HCT116 (cell line): ENCODE measurements at regions not wholly inside any gene's neighbourhood (a gene's known extent, or its start where the extent isn't known, plus 50 kb on each side); places are given as distances from the start of the nearest gene placed in this dataset.

Source experiments
- CBX3 ChIP-seq: IDR thresholded peaks from 2 replicates; pipeline ENCODE4 v1.6.1; 2012; ENCODE audit warnings: low read depth
- CEBPB ChIP-seq: IDR thresholded peaks from 2 replicates; pipeline ENCODE4 v1.6.1; 2012; ENCODE audit warnings: low read depth
- EGR1 ChIP-seq: IDR thresholded peaks from 2 replicates; pipeline ENCODE4 v1.6.1; 2012; ENCODE audit warnings: low read depth
- EZH2 ChIP-seq: fragments of 200-600 bp; sonication (generic); IDR thresholded peaks from 2 replicates; pipeline ENCODE4 v1.6.1; 2017; ENCODE audit warnings: antibody characterized with exemption, mixed run types
- POLR2A ChIP-seq: IDR thresholded peaks from 2 replicates; pipeline ENCODE4 v1.7.0; 2011; ENCODE audit warnings: borderline replicate concordance; ENCODE audit not compliant: insufficient read depth, insufficient read length; ENCODE audit errors: extremely low read depth
- POLR2AphosphoS5 ChIP-seq: IDR thresholded peaks from 2 replicates; pipeline ENCODE4 v1.6.1; 2011; ENCODE audit warnings: mild to moderate bottlenecking, low read depth, low read length, moderate library complexity
- SIN3A ChIP-seq: IDR thresholded peaks from 2 replicates; pipeline ENCODE4 v1.6.1; 2012; ENCODE audit warnings: low read depth
- SP1 ChIP-seq: IDR thresholded peaks from 2 replicates; pipeline ENCODE4 v1.6.1; 2012; ENCODE audit warnings: low read depth
- TCF7L2 ChIP-seq: IDR thresholded peaks from 2 replicates; pipeline ENCODE4 v1.7.0; 2011; ENCODE audit warnings: borderline replicate concordance, inconsistent platforms; ENCODE audit not compliant: insufficient read depth, insufficient read length; ENCODE audit errors: extremely low read depth
- ZNF274 ChIP-seq: fragments of 200-500 bp; sonication (Bioruptor generic); IDR thresholded peaks from 2 replicates; pipeline ENCODE4 v1.6.1; 2014; ENCODE audit warnings: mild to moderate bottlenecking, low read depth, low read length, inconsistent platforms
- TF ChIP-seq, protein P1 (sequence below): IDR thresholded peaks from 2 replicates; pipeline ENCODE4 v1.6.1; 2012; ENCODE audit warnings: low read depth
- TF ChIP-seq, protein P2 (sequence below), 3 experiments: fragments of 200-600 bp in 1 of 3; sonication (generic) in 1 of 3; IDR thresholded peaks in 2 of 3; conservative IDR thresholded peaks in 1 of 3; 2 replicates each; pipeline ENCODE4 v1.5.1; 2012 to 2017; ENCODE audit warnings: low read depth in 2 of 3, low read length in 2 of 3, antibody characterized with exemption in 1 of 3, borderline replicate concordance in 1 of 3, control low read depth in 1 of 3, mild to moderate bottlenecking in 1 of 3, mixed read lengths in 1 of 3, mixed run types in 1 of 3, moderate library complexity in 1 of 3; ENCODE audit not compliant: insufficient read depth in 1 of 3
- TF ChIP-seq, protein P3 (sequence below): IDR thresholded peaks from 2 replicates; pipeline ENCODE4 v1.6.1; 2012
- TF ChIP-seq, protein P4 (sequence below): IDR thresholded peaks from 2 replicates; pipeline ENCODE4 v1.6.1; 2012

DNA sequence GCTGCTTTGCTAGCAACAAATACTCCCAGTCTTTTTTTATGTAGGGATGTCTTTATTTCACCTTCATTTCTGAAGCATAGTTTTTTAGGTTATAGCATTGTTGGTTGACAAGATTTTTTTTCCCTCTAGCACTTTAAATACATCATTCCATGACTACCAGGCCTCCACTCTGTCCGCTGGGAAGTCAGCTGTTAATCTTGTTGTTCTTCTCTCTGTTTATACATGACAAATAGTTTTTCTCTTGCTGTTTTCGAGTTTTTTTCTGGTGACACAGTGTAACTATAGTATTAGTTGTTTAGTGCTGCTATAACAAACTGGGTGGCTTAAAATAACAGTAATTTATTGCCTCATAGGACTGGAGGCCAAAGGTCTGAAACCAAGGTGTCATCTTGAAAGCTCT lies 205.5 kb upstream of the CNTNAP4 start:
- no peak for TF ChIP-seq POLR2A
- TF ChIP-seq, protein P1, sequence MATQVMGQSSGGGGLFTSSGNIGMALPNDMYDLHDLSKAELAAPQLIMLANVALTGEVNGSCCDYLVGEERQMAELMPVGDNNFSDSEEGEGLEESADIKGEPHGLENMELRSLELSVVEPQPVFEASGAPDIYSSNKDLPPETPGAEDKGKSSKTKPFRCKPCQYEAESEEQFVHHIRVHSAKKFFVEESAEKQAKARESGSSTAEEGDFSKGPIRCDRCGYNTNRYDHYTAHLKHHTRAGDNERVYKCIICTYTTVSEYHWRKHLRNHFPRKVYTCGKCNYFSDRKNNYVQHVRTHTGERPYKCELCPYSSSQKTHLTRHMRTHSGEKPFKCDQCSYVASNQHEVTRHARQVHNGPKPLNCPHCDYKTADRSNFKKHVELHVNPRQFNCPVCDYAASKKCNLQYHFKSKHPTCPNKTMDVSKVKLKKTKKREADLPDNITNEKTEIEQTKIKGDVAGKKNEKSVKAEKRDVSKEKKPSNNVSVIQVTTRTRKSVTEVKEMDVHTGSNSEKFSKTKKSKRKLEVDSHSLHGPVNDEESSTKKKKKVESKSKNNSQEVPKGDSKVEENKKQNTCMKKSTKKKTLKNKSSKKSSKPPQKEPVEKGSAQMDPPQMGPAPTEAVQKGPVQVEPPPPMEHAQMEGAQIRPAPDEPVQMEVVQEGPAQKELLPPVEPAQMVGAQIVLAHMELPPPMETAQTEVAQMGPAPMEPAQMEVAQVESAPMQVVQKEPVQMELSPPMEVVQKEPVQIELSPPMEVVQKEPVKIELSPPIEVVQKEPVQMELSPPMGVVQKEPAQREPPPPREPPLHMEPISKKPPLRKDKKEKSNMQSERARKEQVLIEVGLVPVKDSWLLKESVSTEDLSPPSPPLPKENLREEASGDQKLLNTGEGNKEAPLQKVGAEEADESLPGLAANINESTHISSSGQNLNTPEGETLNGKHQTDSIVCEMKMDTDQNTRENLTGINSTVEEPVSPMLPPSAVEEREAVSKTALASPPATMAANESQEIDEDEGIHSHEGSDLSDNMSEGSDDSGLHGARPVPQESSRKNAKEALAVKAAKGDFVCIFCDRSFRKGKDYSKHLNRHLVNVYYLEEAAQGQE, result no peak
- TF ChIP-seq, protein P2, sequence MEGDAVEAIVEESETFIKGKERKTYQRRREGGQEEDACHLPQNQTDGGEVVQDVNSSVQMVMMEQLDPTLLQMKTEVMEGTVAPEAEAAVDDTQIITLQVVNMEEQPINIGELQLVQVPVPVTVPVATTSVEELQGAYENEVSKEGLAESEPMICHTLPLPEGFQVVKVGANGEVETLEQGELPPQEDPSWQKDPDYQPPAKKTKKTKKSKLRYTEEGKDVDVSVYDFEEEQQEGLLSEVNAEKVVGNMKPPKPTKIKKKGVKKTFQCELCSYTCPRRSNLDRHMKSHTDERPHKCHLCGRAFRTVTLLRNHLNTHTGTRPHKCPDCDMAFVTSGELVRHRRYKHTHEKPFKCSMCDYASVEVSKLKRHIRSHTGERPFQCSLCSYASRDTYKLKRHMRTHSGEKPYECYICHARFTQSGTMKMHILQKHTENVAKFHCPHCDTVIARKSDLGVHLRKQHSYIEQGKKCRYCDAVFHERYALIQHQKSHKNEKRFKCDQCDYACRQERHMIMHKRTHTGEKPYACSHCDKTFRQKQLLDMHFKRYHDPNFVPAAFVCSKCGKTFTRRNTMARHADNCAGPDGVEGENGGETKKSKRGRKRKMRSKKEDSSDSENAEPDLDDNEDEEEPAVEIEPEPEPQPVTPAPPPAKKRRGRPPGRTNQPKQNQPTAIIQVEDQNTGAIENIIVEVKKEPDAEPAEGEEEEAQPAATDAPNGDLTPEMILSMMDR (IDR thresholded peaks at IDR 0.05 in 2 of 3, conservative IDR thresholded peaks at IDR 0.05 in 1 of 3; ENCODE audit: borderline replicate concordance in 1 of 3, insufficient read depth in 1 of 3, low read depth in 2 of 3, low read length in 2 of 3), result no peak
- TF ChIP-seq EZH2, result no peak
- TF ChIP-seq SIN3A, result no peak
- TF ChIP-seq EGR1, result no peak
- no peak for TF ChIP-seq POLR2AphosphoS5
- no peak for TF ChIP-seq CEBPB
- TF ChIP-seq, protein P3, sequence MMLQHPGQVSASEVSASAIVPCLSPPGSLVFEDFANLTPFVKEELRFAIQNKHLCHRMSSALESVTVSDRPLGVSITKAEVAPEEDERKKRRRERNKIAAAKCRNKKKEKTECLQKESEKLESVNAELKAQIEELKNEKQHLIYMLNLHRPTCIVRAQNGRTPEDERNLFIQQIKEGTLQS, result no peak
- no peak for TF ChIP-seq TCF7L2
- no peak for TF ChIP-seq SP1
- no peak for TF ChIP-seq CBX3
- TF ChIP-seq, protein P4, sequence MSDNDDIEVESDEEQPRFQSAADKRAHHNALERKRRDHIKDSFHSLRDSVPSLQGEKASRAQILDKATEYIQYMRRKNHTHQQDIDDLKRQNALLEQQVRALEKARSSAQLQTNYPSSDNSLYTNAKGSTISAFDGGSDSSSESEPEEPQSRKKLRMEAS, result no peak
- no peak for TF ChIP-seq ZNF274
